GM12873 (cell line): ENCODE measurements at regions not wholly inside any gene's neighbourhood (a gene's known extent, or its start where the extent isn't known, plus 50 kb on each side); places are given as distances from the start of the nearest gene placed in this dataset.

Experiments
- TF ChIP-seq, protein P1 (sequence below): IDR thresholded peaks from 2 replicates; pipeline ENCODE4 v1.5.1; 2012; ENCODE audit warnings: low read depth, mild to moderate bottlenecking, moderate library complexity, low read length, control low read depth; ENCODE audit not compliant: insufficient read depth; ENCODE audit errors: missing control alignments

DNA sequence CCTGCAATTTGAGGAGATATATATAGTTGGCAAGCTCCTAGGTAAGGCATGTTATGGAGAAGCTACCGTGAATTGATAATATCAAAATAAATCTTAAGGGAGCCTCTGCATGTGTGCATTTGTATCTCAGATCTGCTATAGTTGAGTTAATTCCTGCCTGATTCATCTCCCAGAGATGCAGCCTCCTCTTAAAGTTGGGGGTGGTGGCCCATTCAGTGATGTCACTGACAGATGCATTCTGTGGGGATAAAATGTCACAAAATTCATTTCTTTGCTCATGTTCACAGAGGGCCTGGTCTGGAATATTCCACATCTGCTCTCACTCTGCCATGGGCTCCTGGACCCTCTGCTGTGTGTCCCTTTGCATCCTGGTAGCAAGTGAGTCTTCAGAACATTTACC lies 185.8 kb upstream of the PRSS1 start:
- TF ChIP-seq, protein P1, sequence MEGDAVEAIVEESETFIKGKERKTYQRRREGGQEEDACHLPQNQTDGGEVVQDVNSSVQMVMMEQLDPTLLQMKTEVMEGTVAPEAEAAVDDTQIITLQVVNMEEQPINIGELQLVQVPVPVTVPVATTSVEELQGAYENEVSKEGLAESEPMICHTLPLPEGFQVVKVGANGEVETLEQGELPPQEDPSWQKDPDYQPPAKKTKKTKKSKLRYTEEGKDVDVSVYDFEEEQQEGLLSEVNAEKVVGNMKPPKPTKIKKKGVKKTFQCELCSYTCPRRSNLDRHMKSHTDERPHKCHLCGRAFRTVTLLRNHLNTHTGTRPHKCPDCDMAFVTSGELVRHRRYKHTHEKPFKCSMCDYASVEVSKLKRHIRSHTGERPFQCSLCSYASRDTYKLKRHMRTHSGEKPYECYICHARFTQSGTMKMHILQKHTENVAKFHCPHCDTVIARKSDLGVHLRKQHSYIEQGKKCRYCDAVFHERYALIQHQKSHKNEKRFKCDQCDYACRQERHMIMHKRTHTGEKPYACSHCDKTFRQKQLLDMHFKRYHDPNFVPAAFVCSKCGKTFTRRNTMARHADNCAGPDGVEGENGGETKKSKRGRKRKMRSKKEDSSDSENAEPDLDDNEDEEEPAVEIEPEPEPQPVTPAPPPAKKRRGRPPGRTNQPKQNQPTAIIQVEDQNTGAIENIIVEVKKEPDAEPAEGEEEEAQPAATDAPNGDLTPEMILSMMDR, result no peak

DNA sequence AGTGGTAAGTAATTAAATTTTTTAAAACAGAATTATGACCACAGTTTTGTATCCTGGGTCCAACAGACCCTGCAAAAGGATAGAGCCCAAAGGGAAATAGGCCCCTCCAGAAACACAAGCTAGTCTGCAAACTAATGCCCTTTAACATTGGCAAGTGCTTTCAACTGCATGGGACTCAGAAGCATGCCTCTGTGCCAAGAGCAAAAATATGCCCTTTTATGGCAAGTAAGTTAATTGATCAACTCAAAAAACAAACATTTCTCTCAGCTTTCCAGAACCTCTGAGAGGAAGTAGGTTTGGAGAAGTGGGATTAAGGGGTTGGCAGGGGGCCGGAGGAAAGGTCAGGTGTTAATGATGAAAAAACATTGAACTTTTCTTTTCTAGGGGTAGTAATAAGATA lies 186.6 kb upstream of the PRSS1 start:
- TF ChIP-seq, protein P1, result no peak

DNA sequence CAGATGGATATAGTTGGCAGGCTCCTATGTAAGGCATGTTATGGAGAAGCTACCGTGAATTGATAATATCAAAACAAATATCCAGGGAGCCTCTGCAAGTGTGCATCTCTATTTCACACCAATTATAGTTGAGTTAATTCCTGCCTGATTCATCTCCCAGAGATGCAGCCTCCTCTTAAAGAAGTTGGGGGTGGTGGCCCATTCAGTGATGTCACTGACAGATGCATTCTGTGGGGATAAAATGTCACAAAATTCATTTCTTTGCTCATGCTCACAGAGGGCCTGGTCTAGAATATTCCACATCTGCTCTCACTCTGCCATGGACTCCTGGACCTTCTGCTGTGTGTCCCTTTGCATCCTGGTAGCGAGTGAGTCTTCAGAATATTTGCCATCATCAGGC lies 189.1 kb upstream of the PRSS1 start:
- TF ChIP-seq, protein P1, result no peak

DNA sequence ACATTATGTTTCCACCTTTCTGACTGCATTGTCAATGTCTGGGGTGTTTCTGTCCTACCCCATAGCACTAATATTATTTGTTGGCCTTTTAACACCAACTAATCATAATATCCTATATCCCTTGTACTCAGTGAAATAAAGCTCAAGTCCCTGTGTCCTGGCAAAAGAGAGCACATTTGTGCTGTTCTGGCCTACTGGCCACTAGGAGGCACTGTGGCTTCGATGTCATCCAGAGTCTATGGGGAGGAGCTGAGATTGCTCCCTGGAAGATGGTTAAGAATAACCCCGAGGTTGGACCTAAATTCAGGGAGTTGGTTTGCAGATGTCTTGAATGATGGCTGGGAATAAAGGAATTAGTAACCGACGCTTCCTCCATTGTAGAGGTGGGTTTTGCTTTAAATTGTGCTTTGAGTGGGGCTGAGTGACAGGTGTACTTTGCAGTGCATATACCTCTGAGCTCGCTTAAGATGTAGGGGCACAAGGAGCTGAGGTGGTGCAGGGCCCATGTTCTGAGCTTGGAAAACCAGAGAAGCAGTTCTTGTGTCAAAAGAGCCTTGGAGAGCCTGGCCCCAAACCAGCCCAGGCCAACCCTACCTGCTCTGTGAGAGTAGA lies 191.2 kb upstream of the PRSS1 start:
- TF ChIP-seq, protein P1, result peak; percentile 94

DNA sequence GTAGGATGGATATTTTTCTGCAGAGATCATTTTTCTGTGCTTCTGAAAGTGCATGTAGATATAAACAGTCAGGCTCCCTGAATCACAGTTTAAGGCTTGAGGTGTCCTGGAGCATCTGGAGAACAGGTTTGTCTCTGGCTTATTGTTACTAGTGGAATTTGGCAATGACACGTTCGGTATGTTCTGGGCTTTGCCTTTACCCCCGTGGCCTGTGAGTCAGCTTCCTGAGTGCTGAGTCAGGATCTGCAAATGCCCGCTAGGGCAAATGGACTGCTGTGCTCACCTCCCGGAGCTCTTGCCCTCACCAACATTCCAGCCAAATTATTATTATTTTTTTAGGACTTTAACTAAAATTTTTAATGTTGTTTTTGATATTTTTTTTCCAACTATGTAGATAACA lies 192.5 kb upstream of the PRSS1 start:
- TF ChIP-seq, protein P1, result peak; percentile 11

DNA sequence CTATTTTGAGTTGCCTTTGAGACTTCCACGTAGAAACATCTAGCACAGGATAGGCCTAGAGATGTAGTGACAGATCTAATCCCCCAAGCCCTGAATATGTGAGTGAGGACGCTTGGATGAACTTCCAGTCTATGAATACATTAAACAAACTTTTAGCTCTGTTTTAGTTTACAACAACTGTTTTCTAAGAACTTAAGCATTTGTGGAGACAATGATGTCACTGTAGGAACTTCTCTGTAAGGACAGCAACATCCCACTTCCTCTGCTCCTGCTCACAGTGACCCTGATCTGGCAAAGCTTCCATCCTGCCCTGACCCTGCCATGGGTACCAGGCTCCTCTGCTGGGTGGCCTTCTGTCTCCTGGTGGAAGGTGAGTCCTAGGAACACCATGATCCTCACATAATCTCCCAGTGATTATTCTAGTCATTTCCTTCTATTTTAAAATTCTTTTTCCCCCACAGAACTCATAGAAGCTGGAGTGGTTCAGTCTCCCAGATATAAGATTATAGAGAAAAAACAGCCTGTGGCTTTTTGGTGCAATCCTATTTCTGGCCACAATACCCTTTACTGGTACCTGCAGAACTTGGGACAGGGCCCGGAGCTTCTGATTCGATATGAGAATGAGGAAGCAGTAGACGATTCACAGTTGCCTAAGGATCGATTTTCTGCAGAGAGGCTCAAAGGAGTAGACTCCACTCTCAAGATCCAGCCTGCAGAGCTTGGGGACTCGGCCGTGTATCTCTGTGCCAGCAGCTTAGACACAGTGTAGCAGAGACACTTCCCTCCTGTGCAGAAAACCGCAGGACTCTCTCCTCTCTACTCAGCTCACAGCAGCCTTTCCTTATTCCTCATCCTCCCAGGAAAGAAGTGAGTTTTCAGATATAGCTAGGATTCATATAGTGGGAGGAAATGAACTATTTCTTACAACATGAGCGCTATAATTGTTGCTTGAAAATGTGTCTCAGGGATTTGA lies 194.4 kb upstream of the PRSS1 start:
- TF ChIP-seq, protein P1, result no peak

DNA sequence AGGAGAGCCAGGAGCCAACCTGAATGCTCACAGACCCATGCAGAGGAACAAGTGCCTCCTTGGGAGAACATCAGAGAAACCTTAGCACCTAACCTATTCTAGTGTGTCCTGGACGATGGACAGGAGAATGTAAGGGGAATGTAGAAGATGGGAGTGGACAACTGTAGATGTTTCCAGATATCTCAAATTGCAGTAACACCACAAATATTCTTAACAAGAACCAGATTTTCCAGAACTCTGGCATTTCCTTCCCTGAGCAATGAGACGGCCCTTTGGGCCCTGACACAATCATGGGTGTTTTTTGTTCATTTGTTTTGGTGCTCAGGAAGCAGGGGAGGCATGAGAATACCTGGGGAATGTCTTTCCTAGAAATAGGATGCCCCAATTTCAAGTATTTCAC lies 196.1 kb upstream of the PRSS1 start:
- TF ChIP-seq, protein P1, result no peak
